ENCODE measurements at regions not wholly inside any gene's neighbourhood (a gene's known extent, or its start where the extent isn't known, plus 50 kb on each side); places are given as distances from the start of the nearest gene placed in this dataset.

- no peak for TF ChIP-seq CTCF (IDR thresholded peaks at IDR 0.05; ENCODE audit: insufficient read depth, low read length)
- TF ChIP-seq POLR2AphosphoS5 (IDR thresholded peaks at IDR 0.05; ENCODE audit: low read depth) = no peak
- no peak for TF ChIP-seq SPI1 (IDR thresholded peaks at IDR 0.05; ENCODE audit: borderline replicate concordance, low read depth)
- TF ChIP-seq, protein P1, sequence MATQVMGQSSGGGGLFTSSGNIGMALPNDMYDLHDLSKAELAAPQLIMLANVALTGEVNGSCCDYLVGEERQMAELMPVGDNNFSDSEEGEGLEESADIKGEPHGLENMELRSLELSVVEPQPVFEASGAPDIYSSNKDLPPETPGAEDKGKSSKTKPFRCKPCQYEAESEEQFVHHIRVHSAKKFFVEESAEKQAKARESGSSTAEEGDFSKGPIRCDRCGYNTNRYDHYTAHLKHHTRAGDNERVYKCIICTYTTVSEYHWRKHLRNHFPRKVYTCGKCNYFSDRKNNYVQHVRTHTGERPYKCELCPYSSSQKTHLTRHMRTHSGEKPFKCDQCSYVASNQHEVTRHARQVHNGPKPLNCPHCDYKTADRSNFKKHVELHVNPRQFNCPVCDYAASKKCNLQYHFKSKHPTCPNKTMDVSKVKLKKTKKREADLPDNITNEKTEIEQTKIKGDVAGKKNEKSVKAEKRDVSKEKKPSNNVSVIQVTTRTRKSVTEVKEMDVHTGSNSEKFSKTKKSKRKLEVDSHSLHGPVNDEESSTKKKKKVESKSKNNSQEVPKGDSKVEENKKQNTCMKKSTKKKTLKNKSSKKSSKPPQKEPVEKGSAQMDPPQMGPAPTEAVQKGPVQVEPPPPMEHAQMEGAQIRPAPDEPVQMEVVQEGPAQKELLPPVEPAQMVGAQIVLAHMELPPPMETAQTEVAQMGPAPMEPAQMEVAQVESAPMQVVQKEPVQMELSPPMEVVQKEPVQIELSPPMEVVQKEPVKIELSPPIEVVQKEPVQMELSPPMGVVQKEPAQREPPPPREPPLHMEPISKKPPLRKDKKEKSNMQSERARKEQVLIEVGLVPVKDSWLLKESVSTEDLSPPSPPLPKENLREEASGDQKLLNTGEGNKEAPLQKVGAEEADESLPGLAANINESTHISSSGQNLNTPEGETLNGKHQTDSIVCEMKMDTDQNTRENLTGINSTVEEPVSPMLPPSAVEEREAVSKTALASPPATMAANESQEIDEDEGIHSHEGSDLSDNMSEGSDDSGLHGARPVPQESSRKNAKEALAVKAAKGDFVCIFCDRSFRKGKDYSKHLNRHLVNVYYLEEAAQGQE (IDR thresholded peaks at IDR 0.05; ENCODE audit: insufficient replicate concordance, low read depth) = no peak
- no peak for TF ChIP-seq GABPA (IDR thresholded peaks at IDR 0.05; ENCODE audit: low read depth)
These were observed 362.5 kb upstream of the ZNF717 start for GRCh38 chr3:76147846-76148245.

Measured in HL-60 (cell line).